ENCODE measurements at regions not wholly inside any gene's neighbourhood (a gene's known extent, or its start where the extent isn't known, plus 50 kb on each side); places are given as distances from the start of the nearest gene placed in this dataset.

DNA sequence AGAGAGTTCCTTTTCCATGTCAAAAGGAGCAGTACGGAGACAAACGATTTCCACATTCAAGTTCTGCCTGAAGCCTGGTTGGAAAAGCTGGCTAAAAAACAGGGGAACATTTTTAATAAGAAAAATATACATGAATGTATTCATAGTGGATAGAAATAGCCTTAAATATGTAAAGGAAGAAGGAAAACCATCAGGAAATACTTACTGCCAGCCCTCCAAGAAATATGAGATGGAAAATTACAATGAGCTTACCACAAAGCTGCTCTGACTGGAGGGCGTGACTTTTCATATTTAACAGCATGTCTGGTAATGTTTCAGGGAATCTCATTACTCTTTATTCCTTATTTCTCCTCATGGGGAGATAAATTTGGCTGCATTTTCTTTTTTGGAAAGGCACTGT lies 75.9 kb upstream of the ZDHHC17 start:
- Histone ChIP-seq H3K4me3 (ENCODE audit: low read length) (no peak overlapping the region), H3K4me2 (ENCODE audit: low read length) (no peak overlapping the region), H3K9ac (ENCODE audit: low read length) (no peak overlapping the region), H3K9me2 (ENCODE audit: insufficient read depth, low read length) (no peaks in the 10 kb centered on the region), H3K36me3 (ENCODE audit: insufficient read depth, low read length) (no peaks in the 10 kb centered on the region), H3F3A (ENCODE audit: insufficient read depth, low read length, poor library complexity, severe bottlenecking) (no peaks in the 10 kb centered on the region), H3K27me3 (ENCODE audit: insufficient read depth, low read depth, low read length) (no peaks in the 10 kb centered on the region), H3K9me3 (ENCODE audit: low read length) (no peaks in the 10 kb centered on the region), H4K20me1 (ENCODE audit: insufficient read depth) (no peaks in the 10 kb centered on the region), H2AFZ (ENCODE audit: low read depth, low read length) (no peak overlapping the region), H3K27ac (ENCODE audit: low read length) (no peak overlapping the region), H3K79me2 (replicated peaks; ENCODE audit: insufficient read depth, low read length) (no peaks in the 10 kb centered on the region)
- TF ChIP-seq TAF1 (IDR thresholded peaks at IDR 0.05; ENCODE audit: low read depth) (no peak), POLR2AphosphoS5 (IDR thresholded peaks at IDR 0.05) (no peak), RAD21 (conservative IDR thresholded peaks at IDR 0.05) (no peak), SMC3 (conservative IDR thresholded peaks at IDR 0.05; ENCODE audit: poor library complexity) (no peak), EP300 (conservative IDR thresholded peaks at IDR 0.05; ENCODE audit: poor library complexity, severe bottlenecking) (no peak), EZH2 (IDR thresholded peaks at IDR 0.05; ENCODE audit: borderline replicate concordance, insufficient read depth, low read length, poor library complexity, severe bottlenecking) (no peak)
- TF ChIP-seq, protein P1, sequence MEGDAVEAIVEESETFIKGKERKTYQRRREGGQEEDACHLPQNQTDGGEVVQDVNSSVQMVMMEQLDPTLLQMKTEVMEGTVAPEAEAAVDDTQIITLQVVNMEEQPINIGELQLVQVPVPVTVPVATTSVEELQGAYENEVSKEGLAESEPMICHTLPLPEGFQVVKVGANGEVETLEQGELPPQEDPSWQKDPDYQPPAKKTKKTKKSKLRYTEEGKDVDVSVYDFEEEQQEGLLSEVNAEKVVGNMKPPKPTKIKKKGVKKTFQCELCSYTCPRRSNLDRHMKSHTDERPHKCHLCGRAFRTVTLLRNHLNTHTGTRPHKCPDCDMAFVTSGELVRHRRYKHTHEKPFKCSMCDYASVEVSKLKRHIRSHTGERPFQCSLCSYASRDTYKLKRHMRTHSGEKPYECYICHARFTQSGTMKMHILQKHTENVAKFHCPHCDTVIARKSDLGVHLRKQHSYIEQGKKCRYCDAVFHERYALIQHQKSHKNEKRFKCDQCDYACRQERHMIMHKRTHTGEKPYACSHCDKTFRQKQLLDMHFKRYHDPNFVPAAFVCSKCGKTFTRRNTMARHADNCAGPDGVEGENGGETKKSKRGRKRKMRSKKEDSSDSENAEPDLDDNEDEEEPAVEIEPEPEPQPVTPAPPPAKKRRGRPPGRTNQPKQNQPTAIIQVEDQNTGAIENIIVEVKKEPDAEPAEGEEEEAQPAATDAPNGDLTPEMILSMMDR (IDR thresholded peaks at IDR 0.05; ENCODE audit: poor library complexity, severe bottlenecking), result no peak

DNA sequence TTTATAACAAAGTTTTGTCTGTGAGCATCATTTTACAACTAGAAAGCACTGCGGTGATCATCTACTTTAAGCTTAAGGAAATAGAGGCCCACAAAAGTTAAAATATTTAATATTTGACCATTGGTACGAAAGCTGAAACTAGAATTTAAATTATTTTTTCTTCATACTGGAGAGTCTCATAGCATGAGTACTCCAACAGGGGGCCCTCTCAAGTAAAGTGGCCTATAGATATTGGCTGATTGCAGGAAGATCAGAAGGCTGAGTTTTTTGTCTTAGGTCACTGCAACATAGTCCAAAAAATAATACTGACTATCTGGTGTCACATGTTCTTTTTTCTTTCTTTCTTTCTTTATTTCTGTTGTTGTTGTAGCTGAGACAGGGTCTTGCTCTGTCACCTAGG lies 75.3 kb upstream of the ZDHHC17 start:
- Histone ChIP-seq H3K9ac (ENCODE audit: low read length) (no peak overlapping the region), H4K20me1 (ENCODE audit: insufficient read depth) (no peaks in the 10 kb centered on the region), H3K27ac (ENCODE audit: low read length) (no peak overlapping the region), H3K4me2 (ENCODE audit: low read length) (no peak overlapping the region), H2AFZ (ENCODE audit: low read depth, low read length) (no peak overlapping the region), H3F3A (ENCODE audit: insufficient read depth, low read length, poor library complexity, severe bottlenecking) (no peaks in the 10 kb centered on the region), H3K4me3 (ENCODE audit: low read length) (no peak overlapping the region), H3K27me3 (ENCODE audit: insufficient read depth, low read depth, low read length) (no peaks in the 10 kb centered on the region), H3K36me3 (ENCODE audit: insufficient read depth, low read length) (no peaks in the 10 kb centered on the region), H3K79me2 (replicated peaks; ENCODE audit: insufficient read depth, low read length) (no peaks in the 10 kb centered on the region), H3K9me3 (ENCODE audit: low read length) (no peaks in the 10 kb centered on the region), H3K9me2 (ENCODE audit: insufficient read depth, low read length) (no peaks in the 10 kb centered on the region)
- TF ChIP-seq, protein P1 (IDR thresholded peaks at IDR 0.05; ENCODE audit: poor library complexity, severe bottlenecking), result no peak
- TF ChIP-seq TAF1 (IDR thresholded peaks at IDR 0.05; ENCODE audit: low read depth) (no peak), POLR2AphosphoS5 (IDR thresholded peaks at IDR 0.05) (no peak), RAD21 (conservative IDR thresholded peaks at IDR 0.05) (no peak), SMC3 (conservative IDR thresholded peaks at IDR 0.05; ENCODE audit: poor library complexity) (no peak), EP300 (conservative IDR thresholded peaks at IDR 0.05; ENCODE audit: poor library complexity, severe bottlenecking) (no peak), EZH2 (IDR thresholded peaks at IDR 0.05; ENCODE audit: borderline replicate concordance, insufficient read depth, low read length, poor library complexity, severe bottlenecking) (no peak), MXI1 (conservative IDR thresholded peaks at IDR 0.05; ENCODE audit: poor library complexity, severe bottlenecking) (no peak)
- TF ChIP-seq, protein P2, sequence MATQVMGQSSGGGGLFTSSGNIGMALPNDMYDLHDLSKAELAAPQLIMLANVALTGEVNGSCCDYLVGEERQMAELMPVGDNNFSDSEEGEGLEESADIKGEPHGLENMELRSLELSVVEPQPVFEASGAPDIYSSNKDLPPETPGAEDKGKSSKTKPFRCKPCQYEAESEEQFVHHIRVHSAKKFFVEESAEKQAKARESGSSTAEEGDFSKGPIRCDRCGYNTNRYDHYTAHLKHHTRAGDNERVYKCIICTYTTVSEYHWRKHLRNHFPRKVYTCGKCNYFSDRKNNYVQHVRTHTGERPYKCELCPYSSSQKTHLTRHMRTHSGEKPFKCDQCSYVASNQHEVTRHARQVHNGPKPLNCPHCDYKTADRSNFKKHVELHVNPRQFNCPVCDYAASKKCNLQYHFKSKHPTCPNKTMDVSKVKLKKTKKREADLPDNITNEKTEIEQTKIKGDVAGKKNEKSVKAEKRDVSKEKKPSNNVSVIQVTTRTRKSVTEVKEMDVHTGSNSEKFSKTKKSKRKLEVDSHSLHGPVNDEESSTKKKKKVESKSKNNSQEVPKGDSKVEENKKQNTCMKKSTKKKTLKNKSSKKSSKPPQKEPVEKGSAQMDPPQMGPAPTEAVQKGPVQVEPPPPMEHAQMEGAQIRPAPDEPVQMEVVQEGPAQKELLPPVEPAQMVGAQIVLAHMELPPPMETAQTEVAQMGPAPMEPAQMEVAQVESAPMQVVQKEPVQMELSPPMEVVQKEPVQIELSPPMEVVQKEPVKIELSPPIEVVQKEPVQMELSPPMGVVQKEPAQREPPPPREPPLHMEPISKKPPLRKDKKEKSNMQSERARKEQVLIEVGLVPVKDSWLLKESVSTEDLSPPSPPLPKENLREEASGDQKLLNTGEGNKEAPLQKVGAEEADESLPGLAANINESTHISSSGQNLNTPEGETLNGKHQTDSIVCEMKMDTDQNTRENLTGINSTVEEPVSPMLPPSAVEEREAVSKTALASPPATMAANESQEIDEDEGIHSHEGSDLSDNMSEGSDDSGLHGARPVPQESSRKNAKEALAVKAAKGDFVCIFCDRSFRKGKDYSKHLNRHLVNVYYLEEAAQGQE (IDR thresholded peaks at IDR 0.05; ENCODE audit: borderline replicate concordance), result no peak

Data from neural cell (in vitro differentiated cells).